ENCODE measurements at regions not wholly inside any gene's neighbourhood (a gene's known extent, or its start where the extent isn't known, plus 50 kb on each side); places are given as distances from the start of the nearest gene placed in this dataset.

DNA sequence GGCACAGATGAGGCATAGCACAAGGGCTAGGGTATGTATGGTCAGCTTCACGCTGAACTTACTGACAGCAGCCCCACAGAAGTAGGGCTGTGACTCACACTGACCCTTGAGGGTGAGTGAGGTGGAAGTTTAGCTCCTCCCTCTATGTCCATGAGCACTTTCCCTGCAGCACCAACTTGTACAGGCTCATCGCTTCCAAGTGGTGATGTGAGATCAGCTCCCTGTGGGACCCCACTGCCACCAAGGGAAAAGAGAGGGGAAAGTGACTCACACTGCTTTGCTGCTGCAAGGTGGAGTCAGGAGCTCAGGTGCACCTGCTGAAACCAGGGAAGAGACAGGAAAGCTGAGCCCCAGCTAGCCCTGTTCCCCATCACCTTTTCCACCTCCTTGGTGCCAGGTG is 91.5 kb downstream of the TEX51 start:
- Histone ChIP-seq H3K9me3 (ENCODE audit: low read length) (no peaks in the 10 kb centered on the region), H3K27me3 (ENCODE audit: insufficient read depth, low read length) (no peaks in the 10 kb centered on the region), H3K27ac (ENCODE audit: low read depth, low read length, poor library complexity, severe bottlenecking) (no peak overlapping the region), H3K4me1 (ENCODE audit: insufficient read depth, low read length, severe bottlenecking) (no peaks in the 10 kb centered on the region), H3K4me2 (ENCODE audit: low read length) (no peak overlapping the region), H3K9ac (ENCODE audit: low read length) (no peak overlapping the region), H3K4me3 (ENCODE audit: low read depth, low read length, poor library complexity, severe bottlenecking) (no peak overlapping the region), H4K20me1 (ENCODE audit: insufficient read depth, low read length) (no peaks in the 10 kb centered on the region), H3K79me2 (ENCODE audit: insufficient read depth, low read length) (no peaks in the 10 kb centered on the region), H3K36me3 (ENCODE audit: insufficient read depth, low read length) (no peaks in the 10 kb centered on the region), H3F3A (ENCODE audit: insufficient read depth, low read length) (no peaks in the 10 kb centered on the region), H3K9me2 (ENCODE audit: low read depth, low read length) (no peaks in the 10 kb centered on the region), H2AFZ (ENCODE audit: low read length) (no peak overlapping the region)
- TF ChIP-seq EZH2 (IDR thresholded peaks at IDR 0.05; ENCODE audit: borderline replicate concordance, low read length) = no peak
- TF ChIP-seq, protein P1, sequence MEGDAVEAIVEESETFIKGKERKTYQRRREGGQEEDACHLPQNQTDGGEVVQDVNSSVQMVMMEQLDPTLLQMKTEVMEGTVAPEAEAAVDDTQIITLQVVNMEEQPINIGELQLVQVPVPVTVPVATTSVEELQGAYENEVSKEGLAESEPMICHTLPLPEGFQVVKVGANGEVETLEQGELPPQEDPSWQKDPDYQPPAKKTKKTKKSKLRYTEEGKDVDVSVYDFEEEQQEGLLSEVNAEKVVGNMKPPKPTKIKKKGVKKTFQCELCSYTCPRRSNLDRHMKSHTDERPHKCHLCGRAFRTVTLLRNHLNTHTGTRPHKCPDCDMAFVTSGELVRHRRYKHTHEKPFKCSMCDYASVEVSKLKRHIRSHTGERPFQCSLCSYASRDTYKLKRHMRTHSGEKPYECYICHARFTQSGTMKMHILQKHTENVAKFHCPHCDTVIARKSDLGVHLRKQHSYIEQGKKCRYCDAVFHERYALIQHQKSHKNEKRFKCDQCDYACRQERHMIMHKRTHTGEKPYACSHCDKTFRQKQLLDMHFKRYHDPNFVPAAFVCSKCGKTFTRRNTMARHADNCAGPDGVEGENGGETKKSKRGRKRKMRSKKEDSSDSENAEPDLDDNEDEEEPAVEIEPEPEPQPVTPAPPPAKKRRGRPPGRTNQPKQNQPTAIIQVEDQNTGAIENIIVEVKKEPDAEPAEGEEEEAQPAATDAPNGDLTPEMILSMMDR (IDR thresholded peaks at IDR 0.05; ENCODE audit: low read length) = no peak

DNA sequence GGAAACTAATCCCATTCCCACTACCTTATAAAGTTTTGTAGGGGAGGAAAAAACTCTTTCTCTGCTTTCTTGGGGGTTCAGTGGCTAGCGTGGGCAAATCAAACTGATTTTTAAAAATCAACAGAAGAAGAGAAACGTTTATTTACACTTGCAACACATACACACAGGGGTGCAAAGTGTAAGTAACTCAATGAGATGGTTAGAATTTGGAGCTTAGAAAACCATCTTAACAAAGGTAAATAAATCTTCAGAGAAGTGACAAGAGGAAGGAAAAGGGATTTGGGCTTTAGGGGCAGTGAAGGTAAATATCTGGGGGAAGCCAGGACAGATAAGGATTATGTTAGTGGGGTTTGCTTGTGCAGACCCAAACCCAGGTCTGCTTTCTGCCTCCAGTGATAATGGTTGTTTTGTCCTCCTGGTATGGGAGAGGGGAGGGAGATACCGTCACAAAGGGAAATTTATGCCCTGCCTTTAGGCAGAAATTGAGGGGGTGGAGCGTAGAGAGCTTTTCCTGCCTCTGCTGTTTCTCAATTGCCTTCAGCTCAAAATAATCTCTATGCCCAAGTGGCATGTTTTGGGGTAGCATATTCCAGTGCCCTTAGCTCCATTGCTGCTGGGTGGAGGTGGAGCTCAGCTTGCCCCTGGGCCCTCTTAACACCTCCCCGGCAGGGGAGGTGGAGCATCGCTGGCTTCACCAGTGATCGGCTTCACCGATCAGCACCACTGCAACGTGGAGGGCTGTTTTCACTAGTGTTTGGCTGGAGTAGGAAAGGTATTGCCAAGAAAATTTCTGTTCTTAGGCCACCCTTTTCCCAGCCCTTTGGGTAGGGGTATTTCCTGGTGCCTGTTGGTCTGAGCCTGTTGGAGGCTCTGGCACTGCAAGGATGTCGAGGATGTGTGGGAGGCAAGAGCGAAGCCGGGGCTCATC is 92.2 kb downstream of the TEX51 start:
- Histone ChIP-seq H3K9ac (ENCODE audit: low read length) (no peak overlapping the region), H3K9me3 (ENCODE audit: low read length) (no peaks in the 10 kb centered on the region), H3F3A (ENCODE audit: insufficient read depth, low read length) (no peaks in the 10 kb centered on the region), H4K20me1 (ENCODE audit: insufficient read depth, low read length) (no peaks in the 10 kb centered on the region), H3K9me2 (ENCODE audit: low read depth, low read length) (no peaks in the 10 kb centered on the region), H3K4me3 (ENCODE audit: low read depth, low read length, poor library complexity, severe bottlenecking) (no peak overlapping the region), H3K4me1 (ENCODE audit: insufficient read depth, low read length, severe bottlenecking) (no peaks in the 10 kb centered on the region), H3K27ac (ENCODE audit: low read depth, low read length, poor library complexity, severe bottlenecking) (no peak overlapping the region), H3K4me2 (ENCODE audit: low read length) (no peak overlapping the region), H2AFZ (ENCODE audit: low read length) (no peak overlapping the region), H3K27me3 (ENCODE audit: insufficient read depth, low read length) (no peaks in the 10 kb centered on the region), H3K79me2 (ENCODE audit: insufficient read depth, low read length) (no peaks in the 10 kb centered on the region), H3K36me3 (ENCODE audit: insufficient read depth, low read length) (no peaks in the 10 kb centered on the region)
- TF ChIP-seq EZH2 (IDR thresholded peaks at IDR 0.05; ENCODE audit: borderline replicate concordance, low read length) = no peak
- TF ChIP-seq, protein P1 (IDR thresholded peaks at IDR 0.05; ENCODE audit: low read length) = no peak

DNA sequence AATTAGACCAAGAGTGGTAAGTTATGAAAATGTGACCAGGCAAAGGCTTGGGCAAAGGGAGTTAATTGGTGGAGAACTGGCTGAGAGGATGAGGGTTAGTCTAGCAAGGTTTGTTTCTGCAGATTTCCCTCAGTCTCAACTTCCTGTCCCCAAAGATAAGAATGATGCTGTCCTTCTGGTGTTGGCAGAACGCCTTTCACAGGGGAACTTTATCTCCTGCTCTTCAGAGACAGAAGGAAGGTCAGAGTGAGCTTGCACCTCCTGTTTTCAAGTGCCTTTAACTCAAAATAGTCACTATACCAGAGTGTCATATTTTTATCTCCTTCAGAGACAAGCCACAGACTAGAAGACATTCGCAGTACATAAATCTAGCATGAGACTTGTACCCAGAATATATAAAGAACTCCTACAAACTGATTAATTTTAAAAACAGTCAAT is 95.7 kb downstream of the TEX51 start:
- Histone ChIP-seq H3K79me2 (ENCODE audit: insufficient read depth, low read length) (no peaks in the 10 kb centered on the region), H3K9me3 (ENCODE audit: low read length) (no peaks in the 10 kb centered on the region), H4K20me1 (ENCODE audit: insufficient read depth, low read length) (no peaks in the 10 kb centered on the region), H3F3A (ENCODE audit: insufficient read depth, low read length) (no peaks in the 10 kb centered on the region), H3K27me3 (ENCODE audit: insufficient read depth, low read length) (no peaks in the 10 kb centered on the region), H3K36me3 (ENCODE audit: insufficient read depth, low read length) (no peaks in the 10 kb centered on the region), H2AFZ (ENCODE audit: low read length) (no peak overlapping the region), H3K9me2 (ENCODE audit: low read depth, low read length) (no peaks in the 10 kb centered on the region), H3K4me2 (ENCODE audit: low read length) (no peak overlapping the region), H3K9ac (ENCODE audit: low read length) (no peak overlapping the region), H3K27ac (ENCODE audit: low read depth, low read length, poor library complexity, severe bottlenecking) (no peak overlapping the region), H3K4me3 (ENCODE audit: low read depth, low read length, poor library complexity, severe bottlenecking) (no peak overlapping the region), H3K4me1 (ENCODE audit: insufficient read depth, low read length, severe bottlenecking) (no peaks in the 10 kb centered on the region)
- no peak for TF ChIP-seq EZH2 (IDR thresholded peaks at IDR 0.05; ENCODE audit: borderline replicate concordance, low read length)
- TF ChIP-seq, protein P1 (IDR thresholded peaks at IDR 0.05; ENCODE audit: low read length) = no peak
